T-helper 2 cell treated with Interferon-gamma antibody and Interleukin-4, amounts not matched to agents 100 ng/mL and 5 ng/mL, for 36 hours (primary cell): ENCODE measurements at regions not wholly inside any gene's neighbourhood (a gene's known extent, or its start where the extent isn't known, plus 50 kb on each side); places are given as distances from the start of the nearest gene placed in this dataset.

ENCODE experiments used
- intact Hi-C: fragments of 100-400 bp; cut with micrococcal nuclease; formaldehyde crosslinking; loops from one replicate; pipeline ENCODE4 v1.15.1; 2023

DNA sequence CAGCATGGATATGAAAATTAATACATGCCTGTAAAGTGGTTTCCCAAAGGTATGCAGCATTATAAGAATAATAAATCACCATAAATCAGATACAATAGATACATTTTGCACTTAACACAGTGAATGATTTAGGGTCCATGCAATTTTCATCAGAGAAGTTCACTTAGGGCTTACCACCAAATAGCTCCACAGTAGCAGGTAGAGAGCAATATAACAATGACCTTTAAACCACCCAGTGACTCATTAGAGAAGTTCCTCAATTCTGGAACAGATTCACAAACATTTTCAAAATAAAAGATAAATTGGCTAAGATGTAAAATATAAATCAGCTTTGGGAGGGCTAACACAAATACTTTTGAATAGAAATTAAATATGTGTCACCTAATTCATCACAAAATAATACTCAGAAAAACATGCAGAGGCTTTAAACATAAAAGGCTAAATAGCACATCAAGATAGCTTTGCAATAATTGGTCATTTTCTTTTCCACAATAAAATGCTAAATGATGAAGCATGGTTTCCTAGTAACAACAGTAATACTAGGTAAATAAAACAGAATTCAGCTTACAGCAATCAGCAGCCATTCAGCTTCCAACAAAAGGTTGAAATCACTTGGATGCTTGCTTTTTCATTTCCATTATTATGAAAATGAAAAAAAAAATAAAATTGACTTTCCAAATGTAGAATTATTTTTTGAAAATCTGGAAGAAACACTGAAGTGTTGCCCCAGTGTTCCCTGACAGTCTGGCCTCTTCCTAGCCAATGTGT, 84.3 kb upstream of the NBEA start:
- intact Hi-C loops, result no loop called here

- intact Hi-C loops, result no loop called here
Observed at GRCh38 chr13:34862311-34862710, 79.8 kb upstream of the NBEA start.

- intact Hi-C loops, result no loop called here
Observed at GRCh38 chr13:34862716-34863115, 79.4 kb upstream of the NBEA start.

- intact Hi-C loops, result no loop called here
Observed at GRCh38 chr13:34863360-34864135, 78.5 kb upstream of the NBEA start.

GRCh38 chr13:34864671-34865070, 77.4 kb upstream of the NBEA start:
- intact Hi-C loops, result no loop called here

DNA sequence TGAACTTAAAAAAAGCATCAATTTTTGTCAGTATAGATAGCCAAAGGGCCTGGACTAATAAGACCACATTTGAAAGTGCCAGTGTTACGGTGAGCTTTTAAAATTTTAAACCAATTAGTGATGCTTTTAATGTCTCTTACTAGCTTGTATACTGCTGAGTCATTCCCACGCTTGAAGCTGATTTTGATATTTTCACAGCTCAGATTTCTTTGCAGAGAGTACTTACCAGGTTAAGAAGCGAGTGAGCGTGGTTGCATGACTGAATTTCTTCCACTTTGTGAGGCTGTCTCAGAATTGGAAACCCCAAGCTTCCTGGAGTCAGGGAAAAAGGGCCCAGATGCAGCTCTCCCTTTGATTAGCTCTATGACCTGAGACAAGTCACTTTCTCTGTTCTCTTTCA, 74.5 kb upstream of the NBEA start:
- intact Hi-C loops, result no loop called here

DNA sequence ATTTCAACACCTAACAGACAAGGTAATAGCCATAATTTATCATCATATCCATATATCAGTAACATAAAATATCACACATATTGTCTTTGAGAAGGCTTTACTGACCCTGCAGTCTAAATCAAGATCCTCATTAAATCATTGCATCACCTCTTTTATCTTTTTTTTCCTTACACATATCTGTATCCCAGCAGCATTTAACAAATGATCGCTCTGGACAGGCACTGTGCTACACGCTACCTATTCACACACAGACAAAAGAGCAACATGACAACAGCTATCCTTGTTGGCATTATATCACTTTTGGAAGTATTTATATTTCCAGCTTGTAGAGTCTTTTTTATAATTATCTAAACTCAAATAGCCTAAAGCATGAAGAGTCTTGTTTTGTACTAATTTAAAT, 73.3 kb upstream of the NBEA start:
- intact Hi-C loops, result no loop called here

- intact Hi-C loops, result no loop called here
Observed at GRCh38 chr13:34869696-34870095, 72.4 kb upstream of the NBEA start.

GRCh38 chr13:34878329-34878728, 63.7 kb upstream of the NBEA start:
- intact Hi-C loops, result no loop called here

DNA sequence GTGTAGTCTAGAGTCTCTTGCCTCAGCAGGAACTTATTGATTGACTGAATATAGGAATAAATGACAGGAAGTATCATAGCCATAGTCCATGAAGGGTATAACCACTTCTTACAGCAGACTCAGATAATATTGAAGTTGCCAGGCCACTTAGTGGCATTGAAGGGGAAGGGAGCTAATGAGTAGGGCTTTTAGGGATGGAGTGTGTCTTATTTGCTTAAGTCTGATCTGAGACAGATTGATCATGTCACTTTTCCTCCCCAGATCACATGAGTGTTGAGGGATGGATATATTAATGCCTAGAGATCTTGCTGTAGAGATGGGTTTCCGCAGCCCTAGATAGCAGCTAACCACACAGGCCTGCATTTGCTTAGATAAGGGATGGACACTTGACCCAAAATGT, 62.2 kb upstream of the NBEA start:
- intact Hi-C loops, result no loop called here

DNA sequence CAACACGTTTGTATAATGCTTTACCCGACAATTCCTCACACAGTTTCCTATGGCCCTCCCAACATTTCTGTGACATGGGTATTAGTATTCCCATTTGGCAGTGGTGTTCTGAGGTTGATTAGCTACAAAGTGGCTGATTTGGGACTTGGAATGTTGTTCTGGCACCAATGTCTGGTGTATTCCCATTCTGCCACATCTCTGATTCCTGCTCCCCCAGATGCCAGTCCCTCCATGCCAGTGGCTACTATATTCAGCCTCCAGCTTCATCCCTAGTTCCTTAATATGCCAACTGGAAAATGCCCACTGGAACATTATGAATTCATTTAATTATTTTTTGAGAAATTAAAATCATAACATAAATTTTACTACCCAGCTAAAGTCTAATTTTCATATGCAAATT, 60.6 kb upstream of the NBEA start:
- intact Hi-C loops, result no loop called here

DNA sequence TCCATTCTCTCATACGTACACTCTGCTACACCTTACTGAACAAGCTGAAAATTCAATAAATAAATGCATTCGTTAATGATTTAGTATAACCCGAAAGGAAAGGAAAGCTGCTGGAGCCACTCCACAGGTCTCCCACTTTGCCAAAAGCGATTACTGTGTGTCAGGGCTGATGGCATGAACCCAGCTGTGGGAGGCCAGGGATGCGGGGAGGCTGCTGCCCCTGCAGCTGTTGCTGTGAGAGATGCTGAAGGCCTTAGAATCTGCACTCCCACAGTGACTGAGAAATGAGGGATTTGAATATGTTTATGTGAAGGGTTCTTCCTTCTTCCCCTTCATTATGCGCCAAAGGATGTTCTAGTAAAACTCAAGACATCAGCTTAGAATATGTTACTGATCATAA, 58.7 kb upstream of the NBEA start:
- intact Hi-C loops, result no loop called here

GRCh38 chr13:34884366-34884765, 57.7 kb upstream of the NBEA start:
- intact Hi-C loops, result no loop called here

DNA sequence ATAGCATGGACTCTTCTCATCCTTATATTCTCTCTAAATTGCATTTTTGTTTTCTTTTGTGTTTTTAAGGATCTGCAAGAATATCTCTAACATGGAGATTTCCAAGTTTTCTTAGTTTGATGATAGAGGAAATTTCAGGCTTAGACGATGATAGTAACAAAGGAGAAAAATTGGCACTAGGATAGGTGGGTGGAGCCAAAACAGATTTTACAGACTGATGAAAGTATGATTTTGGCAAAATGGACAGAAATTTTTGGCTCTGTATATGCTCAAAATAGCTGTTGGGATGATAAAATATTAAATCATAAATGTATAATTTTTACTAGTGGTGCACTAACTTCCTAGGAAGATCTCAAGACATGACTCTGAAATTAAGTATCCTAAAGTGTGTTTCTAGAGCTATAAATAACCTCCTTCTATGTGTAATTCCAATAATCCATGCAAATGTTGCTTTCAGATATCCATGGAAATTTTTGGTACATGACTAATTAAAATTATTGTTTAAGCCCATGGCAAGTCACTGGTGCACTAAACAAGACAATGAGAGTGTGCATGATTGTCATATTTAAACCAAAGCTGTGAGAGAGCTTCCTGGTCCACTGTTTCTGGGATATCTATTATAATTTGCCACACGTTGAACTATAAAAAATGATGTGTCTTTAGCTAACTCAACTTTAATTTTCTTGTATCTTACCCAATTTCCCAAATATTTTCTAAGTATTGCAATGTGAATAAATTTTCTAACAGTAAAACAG, 55.8 kb upstream of the NBEA start:
- intact Hi-C loops, result no loop called here

- intact Hi-C loops, result no loop called here
Observed at GRCh38 chr13:34886987-34887386, 55.1 kb upstream of the NBEA start.
